Nephron (organoid): ENCODE measurements at regions not wholly inside any gene's neighbourhood (a gene's known extent, or its start where the extent isn't known, plus 50 kb on each side); places are given as distances from the start of the nearest gene placed in this dataset.
"Not testable (repeated sequence)": the region's sequence is repeated elsewhere in the genome, so short reads cannot be mapped to it uniquely, and the experiment has no call there.

Experiments used
- H3K27ac Mint-ChIP-seq, 3 experiments: 2 replicates each; pipeline ENCODE4 v1.8.0; 2020; ENCODE audit warnings: mixed read lengths in 3 of 3, mild to moderate bottlenecking in 2 of 3, moderate library complexity in 1 of 3
- H3K27me3 Mint-ChIP-seq: 2 replicates; pipeline ENCODE4 v1.8.0; 2021; ENCODE audit warnings: low read depth, mild to moderate bottlenecking, moderate library complexity, mixed read lengths
- H3K36me3 Mint-ChIP-seq: 2 replicates; pipeline ENCODE4 v1.8.0; 2020; ENCODE audit warnings: low read depth, mixed read lengths
- H3K4me1 Mint-ChIP-seq: 2 replicates; pipeline ENCODE4 v1.8.0; 2020; ENCODE audit warnings: mixed read lengths
- H3K4me3 Mint-ChIP-seq, 3 experiments: 2 replicates each; pipeline ENCODE4 v1.8.0; 2020; ENCODE audit warnings: mild to moderate bottlenecking in 3 of 3, mixed read lengths in 3 of 3, moderate library complexity in 2 of 3
- H3K9me3 Mint-ChIP-seq: 2 replicates; pipeline ENCODE4 v1.8.0; 2020; ENCODE audit warnings: mixed read lengths
- CTCF ChIP-seq, 3 experiments: fragments of 200-600 bp; sonication (generic); IDR thresholded peaks; one replicate each; pipeline ENCODE4 v1.5.0; 2021; ENCODE audit warnings: antibody characterized with exemption in 3 of 3; ENCODE audit not compliant: unreplicated experiment in 3 of 3

- no peaks in the 10 kb centered on the region for H3K36me3 Mint-ChIP-seq
These were observed 1224.9 kb upstream of the TMEM132C start for GRCh38 chr12:127041985-127042625.

GRCh38 chr12:127043731-127044130 is 1223.2 kb upstream of the TMEM132C start:
- H3K27ac Mint-ChIP-seq: no peak overlapping the region
- peaks cover 2% of the 10 kb centered on the region for H3K9me3 Mint-ChIP-seq
- no peak for TF ChIP-seq CTCF (IDR thresholded peaks at IDR 0.05; ENCODE audit: unreplicated experiment in 3 of 3)
- H3K4me1 Mint-ChIP-seq: peaks cover 6% of the 10 kb centered on the region
- peaks cover 3% of the 10 kb centered on the region for H3K27me3 Mint-ChIP-seq
- no peaks in the 10 kb centered on the region for H3K36me3 Mint-ChIP-seq
- H3K4me3 Mint-ChIP-seq: no peak overlapping the region

More at GRCh38 chr12:127041985-127042625, 1224.9 kb upstream of the TMEM132C start:
- Mint-ChIP-seq H3K27me3 (peaks cover 3% of the 10 kb centered on the region), H3K27ac (no peak overlapping the region), H3K4me1 (peaks cover 6% of the 10 kb centered on the region), H3K9me3 (no peaks in the 10 kb centered on the region), H3K4me3 (no peak overlapping the region)
- no peak for TF ChIP-seq CTCF (IDR thresholded peaks at IDR 0.05; ENCODE audit: unreplicated experiment in 3 of 3)

- no peak for TF ChIP-seq CTCF (IDR thresholded peaks at IDR 0.05; ENCODE audit: unreplicated experiment in 3 of 3)
- Mint-ChIP-seq H3K9me3 (peaks cover 2% of the 10 kb centered on the region), H3K27me3 (no peaks in the 10 kb centered on the region), H3K36me3 (no peaks in the 10 kb centered on the region), H3K27ac (no peak overlapping the region), H3K4me1 (peaks cover 6% of the 10 kb centered on the region), H3K4me3 (no peak overlapping the region)
These were observed 1222.1 kb upstream of the TMEM132C start for GRCh38 chr12:127044836-127045235.

- no peaks in the 10 kb centered on the region for H3K27me3 Mint-ChIP-seq
- peaks cover 6% of the 10 kb centered on the region for H3K4me1 Mint-ChIP-seq
- no peak overlapping the region for H3K27ac Mint-ChIP-seq
- H3K4me3 Mint-ChIP-seq: no peak overlapping the region
- peaks cover 2% of the 10 kb centered on the region for H3K9me3 Mint-ChIP-seq
- no peaks in the 10 kb centered on the region for H3K36me3 Mint-ChIP-seq
- TF ChIP-seq CTCF (IDR thresholded peaks at IDR 0.05; ENCODE audit: unreplicated experiment in 3 of 3): no peak
These were observed 1220.5 kb upstream of the TMEM132C start for GRCh38 chr12:127046467-127046866.

- Mint-ChIP-seq H3K4me1 (peaks cover 6% of the 10 kb centered on the region), H3K36me3 (no peaks in the 10 kb centered on the region), H3K9me3 (peaks cover 2% of the 10 kb centered on the region), H3K4me3 (no peak overlapping the region), H3K27ac (no peak overlapping the region), H3K27me3 (no peaks in the 10 kb centered on the region)
- TF ChIP-seq CTCF (IDR thresholded peaks at IDR 0.05; ENCODE audit: unreplicated experiment in 3 of 3): no peak
These were observed 1218.9 kb upstream of the TMEM132C start for GRCh38 chr12:127048057-127048456.

GRCh38 chr12:127048525-127048924 is 1218.4 kb upstream of the TMEM132C start:
- not testable (repeated sequence) for H3K36me3 Mint-ChIP-seq, H3K27ac Mint-ChIP-seq

More at GRCh38 chr12:127048525-127048924, 1218.4 kb upstream of the TMEM132C start:
- H3K27me3 Mint-ChIP-seq, H3K4me3 Mint-ChIP-seq, H3K9me3 Mint-ChIP-seq, H3K4me1 Mint-ChIP-seq: not testable (repeated sequence)
